Calu3 (cell line): ENCODE measurements at regions not wholly inside any gene's neighbourhood (a gene's known extent, or its start where the extent isn't known, plus 50 kb on each side); places are given as distances from the start of the nearest gene placed in this dataset.

ENCODE experiments used
- BruUV-seq: library from RNA; stranded (reverse); fragments of 400-500 nt; replicated peaks from 2 replicates; lab custom pipeline; 2021; lab: Mats Ljungman, UMichigan
- CTCF ChIA-PET: fragments of 300-600 bp; sonication (Branson Sonifier 250); formaldehyde crosslinking; loops from one replicate; lab custom pipeline; 2022; ENCODE audit warnings: antibody characterized with exemption; lab: Charles Lee
- DNase-seq: peaks from one replicate; pipeline ENCODE4 v3.0.0; 2022
- H3K27ac Mint-ChIP-seq: one replicate; pipeline ENCODE4 v1.8.0; 2022; ENCODE audit warnings: mixed read lengths; ENCODE audit not compliant: unreplicated experiment
- H3K27me3 Mint-ChIP-seq: one replicate; pipeline ENCODE4 v1.8.0; 2022; ENCODE audit warnings: mixed read lengths; ENCODE audit not compliant: unreplicated experiment
- H3K36me3 Mint-ChIP-seq: one replicate; pipeline ENCODE4 v1.8.0; 2022; ENCODE audit warnings: mild to moderate bottlenecking, moderate library complexity, mixed read lengths; ENCODE audit not compliant: insufficient read depth, unreplicated experiment
- H3K4me1 Mint-ChIP-seq: one replicate; pipeline ENCODE4 v1.8.0; 2022; ENCODE audit warnings: mild to moderate bottlenecking, low read depth, mixed read lengths; ENCODE audit not compliant: unreplicated experiment
- H3K4me3 Mint-ChIP-seq: one replicate; pipeline ENCODE4 v1.8.0; 2022; ENCODE audit warnings: mild to moderate bottlenecking, low read depth, moderate library complexity, mixed read lengths; ENCODE audit not compliant: unreplicated experiment
- H3K9me3 Mint-ChIP-seq: one replicate; pipeline ENCODE4 v1.8.0; 2022; ENCODE audit warnings: low read depth, mixed read lengths; ENCODE audit not compliant: unreplicated experiment
- CTCF ChIP-seq: fragments of 200-600 bp; IDR thresholded peaks from one replicate; pipeline ENCODE4 v1.8.0; 2022; ENCODE audit warnings: antibody characterized with exemption; ENCODE audit not compliant: unreplicated experiment
- intact Hi-C: fragments of 100-400 bp; cut with micrococcal nuclease; formaldehyde crosslinking; loops from one replicate; pipeline ENCODE4 v1.10.0; 2022; ENCODE audit not compliant: unreplicated experiment

GRCh38 chr6:112557435-112557834 is 210.3 kb downstream of the RFPL4B start:
- BruUV-seq: no TSS peak
- intact Hi-C loops: no loop called here
- H3K9me3 Mint-ChIP-seq: no peaks in the 10 kb centered on the region
- H3K27ac Mint-ChIP-seq: no peak overlapping the region
- no peak overlapping the region for H3K4me3 Mint-ChIP-seq
- H3K36me3 Mint-ChIP-seq: no peaks in the 10 kb centered on the region
- H3K27me3 Mint-ChIP-seq: no peaks in the 10 kb centered on the region
- no peak for TF ChIP-seq CTCF
- H3K4me1 Mint-ChIP-seq: peaks cover 2% of the 10 kb centered on the region
- CTCF ChIA-PET: no interaction called here
- no peak for DNase-seq

GRCh38 chr6:112557961-112558360 is 210.8 kb downstream of the RFPL4B start:
- H3K9me3 Mint-ChIP-seq: no peaks in the 10 kb centered on the region
- no peaks in the 10 kb centered on the region for H3K27me3 Mint-ChIP-seq
- no peak overlapping the region for H3K4me3 Mint-ChIP-seq
- peaks cover 7% of the 10 kb centered on the region for H3K4me1 Mint-ChIP-seq
- H3K36me3 Mint-ChIP-seq: no peaks in the 10 kb centered on the region
- intact Hi-C loops: no loop called here
- no peak for TF ChIP-seq CTCF
- BruUV-seq: no TSS peak
- CTCF ChIA-PET: no interaction called here
- H3K27ac Mint-ChIP-seq: no peak overlapping the region
- no peak for DNase-seq

DNA sequence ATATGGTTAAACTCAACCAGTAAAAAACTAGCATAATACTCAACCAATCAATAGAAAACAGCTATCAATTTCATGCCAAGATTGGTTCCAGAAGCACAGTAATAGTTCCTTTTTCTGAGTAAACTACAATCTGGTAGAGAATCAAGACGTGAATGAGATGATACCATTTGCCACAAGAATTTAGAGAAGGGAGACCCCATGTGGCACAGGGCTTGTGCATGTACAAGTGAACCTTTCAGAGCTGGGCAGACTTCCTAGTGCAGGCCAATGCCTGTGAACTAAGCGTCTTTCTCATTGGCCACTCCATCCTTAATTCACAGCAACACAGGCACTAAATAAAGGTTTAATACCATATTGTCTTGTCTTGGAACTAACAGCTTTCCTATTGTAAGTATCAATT is 213.5 kb downstream of the RFPL4B start:
- intact Hi-C loops: loop anchor here (10.0 kb wide), 1 partner anchor 226 kb away; no protein-coding TSS in a partner anchor

GRCh38 chr6:112562301-112563231 is 215.4 kb downstream of the RFPL4B start:
- intact Hi-C loops: loop anchor here (10.0 kb wide), 1 partner anchor 228 kb away; no protein-coding TSS in a partner anchor
- no TSS peak for BruUV-seq
- Mint-ChIP-seq H3K4me1 (peaks cover 28% of the 10 kb centered on the region), H3K4me3 (no peak overlapping the region), H3K27me3 (no peaks in the 10 kb centered on the region), H3K9me3 (no peaks in the 10 kb centered on the region), H3K27ac (no peak overlapping the region), H3K36me3 (no peaks in the 10 kb centered on the region)
- CTCF ChIA-PET: no interaction called here
- DNase-seq: no peak
- no peak for TF ChIP-seq CTCF

More for the DNA sequence above, 213.5 kb downstream of the RFPL4B start:
- H3K4me3 Mint-ChIP-seq: no peak overlapping the region
- DNase-seq: peak; percentile 4
- TF ChIP-seq CTCF: no peak
- H3K9me3 Mint-ChIP-seq: no peaks in the 10 kb centered on the region
- H3K4me1 Mint-ChIP-seq: peaks cover 28% of the 10 kb centered on the region
- H3K27ac Mint-ChIP-seq: no peak overlapping the region
- H3K27me3 Mint-ChIP-seq: no peaks in the 10 kb centered on the region
- H3K36me3 Mint-ChIP-seq: no peaks in the 10 kb centered on the region
- BruUV-seq: no TSS peak
- CTCF ChIA-PET: no interaction called here
